CD14-positive monocyte (primary cell): ENCODE measurements at regions not wholly inside any gene's neighbourhood (a gene's known extent, or its start where the extent isn't known, plus 50 kb on each side); places are given as distances from the start of the nearest gene placed in this dataset.

ENCODE experiments used
- DNase-seq, 3 donors: peaks; one replicate each; pipeline ENCODE4 v3.0.0-alpha.2; 2011 to 2022
- H2AFZ ChIP-seq: 2 replicates; pipeline ENCODE4 v1.6.0; 2012; ENCODE audit warnings: mild to moderate bottlenecking, low read depth, low read length, inconsistent platforms; ENCODE audit not compliant: insufficient read depth, poor library complexity, severe bottlenecking
- H3K27ac ChIP-seq, 2 donors: 1 replicate in 1 of 2; 2 replicates in 1 of 2; pipeline ENCODE4 v1.5.1; 2012 to 2013; ENCODE audit warnings: low read length in 2 of 2, control low read depth in 1 of 2, inconsistent platforms in 1 of 2, low read depth in 1 of 2, mild to moderate bottlenecking in 1 of 2
- H3K27me3 ChIP-seq, 2 donors: one replicate each; pipeline versions ENCODE4 v1.6.0 to v1.6.1; 2011 to 2013; ENCODE audit warnings: low read length in 2 of 2; ENCODE audit not compliant: control insufficient read depth in 2 of 2, insufficient read depth in 2 of 2
- H3K36me3 ChIP-seq, 2 donors: replicated peaks in 1 of 2; 1 replicate in 1 of 2; 2 replicates in 1 of 2; pipeline versions ENCODE4 v1.5.1 to v1.6.1; 2012 to 2013; ENCODE audit warnings: low read length in 2 of 2, control low read depth in 1 of 2, inconsistent platforms in 1 of 2, mild to moderate bottlenecking in 1 of 2; ENCODE audit not compliant: insufficient read depth in 2 of 2, control insufficient read depth in 1 of 2
- H3K4me1 ChIP-seq, 2 donors: 1 replicate in 1 of 2; 2 replicates in 1 of 2; pipeline versions ENCODE4 v1.5.1 to v1.6.1; 2012 to 2013; ENCODE audit warnings: low read length in 2 of 2, control low read depth in 1 of 2, inconsistent platforms in 1 of 2, mild to moderate bottlenecking in 1 of 2, moderate library complexity in 1 of 2; ENCODE audit not compliant: insufficient read depth in 2 of 2, control insufficient read depth in 1 of 2
- H3K4me2 ChIP-seq: replicated peaks from 2 replicates; pipeline ENCODE3; 2012; ENCODE audit warnings: low read length, moderate library complexity, mild to moderate bottlenecking; ENCODE audit not compliant: poor library complexity, severe bottlenecking; ENCODE audit errors: extremely low read depth
- H3K4me3 ChIP-seq, 3 experiments: fragments of 200-600 bp in 1 of 3; sonication (generic) in 1 of 3; replicated peaks in 1 of 3; 1 replicate in 2 of 3; 2 replicates in 1 of 3; pipeline ENCODE4 v1.5.1; 2011 to 2013; ENCODE audit warnings: low read length in 3 of 3, mild to moderate bottlenecking in 3 of 3, control low read depth in 2 of 3, low read depth in 2 of 3, inconsistent platforms in 1 of 3, moderate library complexity in 1 of 3
- H3K79me2 ChIP-seq: 2 replicates; pipeline ENCODE4 v1.6.0; 2012; ENCODE audit warnings: mild to moderate bottlenecking, control low read depth, inconsistent platforms, low read length, moderate library complexity; ENCODE audit not compliant: insufficient read depth
- H3K9ac ChIP-seq: 2 replicates; pipeline ENCODE4 v1.6.0; 2017; ENCODE audit warnings: low read length, mild to moderate bottlenecking; ENCODE audit not compliant: insufficient read depth, poor library complexity, severe bottlenecking
- H3K9me3 ChIP-seq, 2 donors: replicated peaks in 1 of 2; 1 replicate in 1 of 2; 2 replicates in 1 of 2; pipeline versions ENCODE4 v1.5.1 to v1.6.1; 2012 to 2013; ENCODE audit warnings: low read length in 2 of 2, control low read depth in 1 of 2; ENCODE audit not compliant: control insufficient read depth in 1 of 2, insufficient read depth in 1 of 2
- H4K20me1 ChIP-seq: 2 replicates; pipeline ENCODE4 v1.6.0; 2012; ENCODE audit warnings: mild to moderate bottlenecking, low read length, control low read depth, moderate library complexity; ENCODE audit not compliant: insufficient read depth
- H3K27ac Mint-ChIP-seq, 7 donors: one replicate each; pipeline ENCODE4 v1.8.0; 2020; ENCODE audit warnings: mild to moderate bottlenecking in 7 of 7, mixed read lengths in 7 of 7, moderate library complexity in 6 of 7, inconsistent platforms in 2 of 7
- H3K27me3 Mint-ChIP-seq, 3 donors: one replicate each; pipeline ENCODE4 v1.8.0; 2021 to 2022; ENCODE audit warnings: low read depth in 3 of 3, mild to moderate bottlenecking in 3 of 3, mixed read lengths in 3 of 3, moderate library complexity in 3 of 3, inconsistent platforms in 1 of 3
- H3K36me3 Mint-ChIP-seq, 2 donors: one replicate each; pipeline ENCODE4 v1.8.0; 2020; ENCODE audit warnings: mixed read lengths in 2 of 2, inconsistent platforms in 1 of 2, mild to moderate bottlenecking in 1 of 2
- H3K4me1 Mint-ChIP-seq: one replicate; pipeline ENCODE4 v1.8.0; 2020; ENCODE audit warnings: mild to moderate bottlenecking, mixed read lengths
- H3K4me3 Mint-ChIP-seq, 2 donors: one replicate each; pipeline ENCODE4 v1.8.0; 2020; ENCODE audit warnings: mild to moderate bottlenecking in 2 of 2, mixed read lengths in 2 of 2, moderate library complexity in 1 of 2
- H3K9me3 Mint-ChIP-seq, 7 donors: one replicate each; pipeline ENCODE4 v1.8.0; 2020 to 2022; ENCODE audit warnings: mixed read lengths in 7 of 7, mild to moderate bottlenecking in 6 of 7, moderate library complexity in 6 of 7, inconsistent platforms in 2 of 7
- WGBS: methylation state at CpG from one replicate; pipeline ENCODE4 v1.1.5; 2013; ENCODE audit warnings: missing lambda C conversion rate; ENCODE audit not compliant: insufficient coverage; 5-methylcytosine and 5-hydroxymethylcytosine counted together
- intact Hi-C, 2 donors: fragments of 100-400 bp; cut with micrococcal nuclease; formaldehyde crosslinking; loops; one replicate each; pipeline versions ENCODE4 v1.15.0 to v1.15.1; 2023
- TF ChIP-seq, protein P1 (sequence below): fragments of 200-600 bp; IDR thresholded peaks from one replicate; pipeline ENCODE4 v1.8.0; 2022; ENCODE audit warnings: antibody characterized with exemption, mild to moderate bottlenecking

DNA sequence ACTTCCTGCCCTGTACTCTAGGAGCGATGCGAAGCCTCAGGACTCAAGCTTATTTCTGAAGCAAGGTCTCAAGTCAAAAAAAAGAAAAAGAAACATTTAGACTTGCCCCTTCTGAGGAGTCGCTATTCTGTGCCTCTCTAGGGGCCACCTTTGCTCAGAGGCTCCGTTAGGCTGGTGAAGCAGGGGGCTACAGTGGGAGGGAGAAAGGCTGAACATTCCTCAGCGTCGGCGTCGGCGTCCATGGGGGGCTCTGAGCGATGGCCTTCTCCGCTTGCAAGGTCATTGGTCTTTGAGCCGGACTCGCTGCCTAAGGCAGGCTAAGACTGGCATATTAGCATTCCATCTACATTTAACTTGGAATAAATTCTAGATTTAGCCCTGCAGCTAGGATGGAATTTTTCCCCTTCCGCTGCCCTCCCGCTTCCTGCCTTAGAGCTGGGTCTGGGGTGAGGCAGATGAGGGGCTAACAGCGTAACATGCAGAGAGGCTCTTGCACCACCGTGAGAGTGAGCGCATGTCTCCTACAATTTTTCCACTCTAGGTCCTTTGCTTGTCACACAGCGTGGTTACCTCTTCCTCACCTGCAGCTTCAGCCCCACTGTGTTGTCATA, 53.6 kb upstream of the ATL2 start:
- Mint-ChIP-seq H3K4me3 (no peak overlapping the region), H3K27ac (no peak overlapping the region), H3K27me3 (peaks cover 2 to 16% (median 7%) of the 10 kb centered on the region in 3 donors), H3K36me3 (no peaks in the 10 kb centered on the region), H3K9me3 (peaks cover 0 to 2% (median 0%) of the 10 kb centered on the region in 7 donors), H3K4me1 (no peaks in the 10 kb centered on the region)
- H3K9ac ChIP-seq = no peak overlapping the region
- H3K4me1 ChIP-seq = no peaks in the 10 kb centered on the region
- no peak overlapping the region for H3K4me3 ChIP-seq
- H4K20me1 ChIP-seq = no peaks in the 10 kb centered on the region
- no peaks in the 10 kb centered on the region for H3K79me2 ChIP-seq
- H3K4me2 ChIP-seq = no peak overlapping the region
- peaks cover 0 to 3% of the 10 kb centered on the region in 2 donors for H3K27me3 ChIP-seq
- intact Hi-C loops = no loop called here
- DNase-seq = no peak
- H3K36me3 ChIP-seq = no peaks in the 10 kb centered on the region
- TF ChIP-seq, protein P1, sequence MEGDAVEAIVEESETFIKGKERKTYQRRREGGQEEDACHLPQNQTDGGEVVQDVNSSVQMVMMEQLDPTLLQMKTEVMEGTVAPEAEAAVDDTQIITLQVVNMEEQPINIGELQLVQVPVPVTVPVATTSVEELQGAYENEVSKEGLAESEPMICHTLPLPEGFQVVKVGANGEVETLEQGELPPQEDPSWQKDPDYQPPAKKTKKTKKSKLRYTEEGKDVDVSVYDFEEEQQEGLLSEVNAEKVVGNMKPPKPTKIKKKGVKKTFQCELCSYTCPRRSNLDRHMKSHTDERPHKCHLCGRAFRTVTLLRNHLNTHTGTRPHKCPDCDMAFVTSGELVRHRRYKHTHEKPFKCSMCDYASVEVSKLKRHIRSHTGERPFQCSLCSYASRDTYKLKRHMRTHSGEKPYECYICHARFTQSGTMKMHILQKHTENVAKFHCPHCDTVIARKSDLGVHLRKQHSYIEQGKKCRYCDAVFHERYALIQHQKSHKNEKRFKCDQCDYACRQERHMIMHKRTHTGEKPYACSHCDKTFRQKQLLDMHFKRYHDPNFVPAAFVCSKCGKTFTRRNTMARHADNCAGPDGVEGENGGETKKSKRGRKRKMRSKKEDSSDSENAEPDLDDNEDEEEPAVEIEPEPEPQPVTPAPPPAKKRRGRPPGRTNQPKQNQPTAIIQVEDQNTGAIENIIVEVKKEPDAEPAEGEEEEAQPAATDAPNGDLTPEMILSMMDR = no peak
- no peak overlapping the region for H2AFZ ChIP-seq
- H3K9me3 ChIP-seq = no peaks in the 10 kb centered on the region
- 86% methylated on average over 6 of the region's 19 CpGs for WGBS
- H3K27ac ChIP-seq = no peak overlapping the region

DNA sequence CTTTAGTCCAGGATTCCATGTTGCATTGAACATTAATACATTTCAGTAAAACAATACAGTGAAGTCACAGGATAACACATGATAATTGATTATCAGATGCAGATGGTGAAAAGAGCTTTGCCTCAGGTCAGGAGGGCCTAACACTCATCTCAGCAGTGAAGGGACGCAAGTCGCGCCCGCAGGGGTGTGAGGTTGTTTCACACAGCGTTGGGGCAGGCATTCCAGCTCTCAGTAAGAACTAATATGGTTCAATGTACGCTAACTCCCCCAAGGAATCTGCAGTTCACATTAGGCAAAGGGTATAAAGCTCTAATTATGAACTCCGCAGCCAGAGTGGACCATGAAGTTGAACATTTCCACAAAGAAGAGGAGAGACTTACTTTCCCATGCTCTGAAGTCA, 53.1 kb upstream of the ATL2 start:
- intact Hi-C loops = no loop called here
- 100% methylated on average over 2 of the region's 7 CpGs for WGBS
- DNase-seq = no peak
- no peak overlapping the region for H3K4me3 Mint-ChIP-seq
- Histone ChIP-seq H3K4me3 (no peak overlapping the region), H3K9ac (no peak overlapping the region), H4K20me1 (no peaks in the 10 kb centered on the region), H3K4me1 (no peaks in the 10 kb centered on the region), H3K4me2 (no peak overlapping the region), H3K27me3 (no peaks in the 10 kb centered on the region), H3K27ac (no peak overlapping the region), H2AFZ (no peak overlapping the region), H3K9me3 (no peaks in the 10 kb centered on the region), H3K36me3 (no peaks in the 10 kb centered on the region), H3K79me2 (no peaks in the 10 kb centered on the region)
- peaks cover 0 to 2% (median 0%) of the 10 kb centered on the region in 7 donors for H3K9me3 Mint-ChIP-seq
- no peak overlapping the region for H3K27ac Mint-ChIP-seq
- no peaks in the 10 kb centered on the region for H3K36me3 Mint-ChIP-seq
- H3K27me3 Mint-ChIP-seq = peaks cover 2 to 14% (median 9%) of the 10 kb centered on the region in 3 donors
- TF ChIP-seq, protein P1 = no peak
- H3K4me1 Mint-ChIP-seq = no peaks in the 10 kb centered on the region
